GM23248 (cell line): ENCODE measurements at regions not wholly inside any gene's neighbourhood (a gene's known extent, or its start where the extent isn't known, plus 50 kb on each side); places are given as distances from the start of the nearest gene placed in this dataset.

Experiments
- DNase-seq: peaks from one replicate; pipeline ENCODE4 v3.0.0-alpha.2; 2015
- H2AFZ ChIP-seq: fragments of 200-600 bp; sonication (generic); 2 replicates; pipeline ENCODE4 v1.6.1; 2016; ENCODE audit warnings: antibody characterized with exemption
- H3F3A ChIP-seq: fragments of 200-600 bp; sonication (generic); 2 replicates; pipeline ENCODE4 v1.6.1; 2016; ENCODE audit warnings: mild to moderate bottlenecking, antibody characterized with exemption, mixed run types; ENCODE audit not compliant: insufficient read depth
- H3K27ac ChIP-seq: fragments of 200-600 bp; sonication (generic); 2 replicates; pipeline ENCODE4 v1.5.1; 2016; ENCODE audit warnings: mild to moderate bottlenecking
- H3K27me3 ChIP-seq: fragments of 200-600 bp; sonication (generic); replicated peaks from 2 replicates; pipeline ENCODE4 v1.6.1; 2016; ENCODE audit warnings: mild to moderate bottlenecking; ENCODE audit not compliant: insufficient read depth
- H3K36me3 ChIP-seq: fragments of 200-600 bp; sonication (generic); 2 replicates; pipeline ENCODE4 v1.6.1; 2016; ENCODE audit warnings: low read depth, mild to moderate bottlenecking
- H3K4me1 ChIP-seq: fragments of 200-600 bp; sonication (generic); 2 replicates; pipeline ENCODE4 v1.6.1; 2016; ENCODE audit warnings: mild to moderate bottlenecking; ENCODE audit not compliant: insufficient read depth
- H3K4me2 ChIP-seq: fragments of 200-600 bp; sonication (generic); one replicate; pipeline ENCODE4 v1.6.1; 2016; ENCODE audit warnings: mild to moderate bottlenecking; ENCODE audit not compliant: unreplicated experiment
- H3K4me3 ChIP-seq: fragments of 200-600 bp; sonication (generic); 2 replicates; pipeline ENCODE4 v1.5.1; 2016; ENCODE audit warnings: mild to moderate bottlenecking
- H3K79me2 ChIP-seq: fragments of 200-600 bp; sonication (generic); 2 replicates; pipeline ENCODE4 v1.6.1; 2016; ENCODE audit warnings: mild to moderate bottlenecking; ENCODE audit not compliant: insufficient read depth
- H3K9ac ChIP-seq: fragments of 200-600 bp; sonication (generic); 2 replicates; pipeline ENCODE4 v1.6.1; 2016; ENCODE audit warnings: mild to moderate bottlenecking
- H3K9me2 ChIP-seq: fragments of 200-600 bp; sonication (generic); 2 replicates; pipeline ENCODE4 v1.6.1; 2016; ENCODE audit warnings: mixed run types, mild to moderate bottlenecking, moderate library complexity; ENCODE audit not compliant: insufficient read depth
- H3K9me3 ChIP-seq: fragments of 200-600 bp; sonication (generic); one replicate; pipeline ENCODE4 v1.6.1; 2017; ENCODE audit warnings: low read depth
- H4K20me1 ChIP-seq: fragments of 200-600 bp; sonication (generic); 2 replicates; pipeline ENCODE4 v1.6.0; 2016; ENCODE audit not compliant: insufficient read depth
- EZH2 ChIP-seq: fragments of 200-600 bp; sonication (generic); IDR thresholded peaks from 2 replicates; pipeline ENCODE4 v1.6.1; 2018; ENCODE audit warnings: antibody characterized with exemption, mild to moderate bottlenecking; ENCODE audit not compliant: insufficient read depth, poor library complexity, severe bottlenecking
- EZH2phosphoT487 ChIP-seq: fragments of 200-600 bp; sonication (generic); IDR thresholded peaks from 2 replicates; pipeline ENCODE4 v1.6.1; 2018; ENCODE audit warnings: antibody characterized with exemption, moderate library complexity, mild to moderate bottlenecking, low read depth; ENCODE audit not compliant: insufficient read depth
- WGBS, 2 experiments: methylation state at CpG; one replicate each; pipeline ENCODE4 v1.1.6; 2015 to 2017; ENCODE audit warnings: low lambda C conversion rate in 2 of 2, low coverage in 1 of 2; ENCODE audit errors: missing lambda C conversion rate in 2 of 2; 5-methylcytosine and 5-hydroxymethylcytosine counted together
- in situ Hi-C: fragments of 300-500 bp; cut with MboI; formaldehyde crosslinking; loops from 2 replicates; pipeline ENCODE4 v1.15.0; 2020

DNA sequence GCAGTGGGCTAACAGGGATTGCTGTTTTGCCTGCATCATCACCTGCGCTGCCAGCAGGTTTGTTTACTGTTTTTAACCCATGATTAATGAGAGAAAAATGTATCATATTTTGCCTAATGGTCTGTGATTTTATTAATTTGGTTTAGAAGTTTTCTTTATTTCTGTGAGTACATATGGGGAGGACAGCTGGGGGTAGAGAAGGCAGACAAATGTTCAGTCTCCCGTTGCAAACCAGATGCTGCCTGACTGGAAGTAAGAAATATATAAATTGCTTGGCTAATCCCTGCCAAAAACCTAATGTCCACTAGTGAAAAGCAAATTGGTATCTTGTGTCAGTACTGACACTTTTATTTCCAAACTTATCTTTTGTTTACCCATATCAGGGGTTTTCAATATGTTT lies 1766.1 kb upstream of the C9orf72 start:
- Histone ChIP-seq H3K27ac (no peak overlapping the region), H3F3A (no peaks in the 10 kb centered on the region), H3K79me2 (no peaks in the 10 kb centered on the region), H3K4me1 (no peaks in the 10 kb centered on the region), H4K20me1 (no peaks in the 10 kb centered on the region), H2AFZ (no peak overlapping the region), H3K27me3 (no peaks in the 10 kb centered on the region), H3K36me3 (no peaks in the 10 kb centered on the region), H3K4me2 (no peak overlapping the region), H3K9me3 (no peaks in the 10 kb centered on the region), H3K9me2 (no peaks in the 10 kb centered on the region), H3K9ac (no peak overlapping the region), H3K4me3 (no peak overlapping the region)
- no peak for DNase-seq
- TF ChIP-seq EZH2phosphoT487 (no peak), EZH2 (no peak)
- WGBS, 2 experiments: 15 to 16% methylated on average over 2 of the region's 2 CpGs
- in situ Hi-C loops: no loop called here

DNA sequence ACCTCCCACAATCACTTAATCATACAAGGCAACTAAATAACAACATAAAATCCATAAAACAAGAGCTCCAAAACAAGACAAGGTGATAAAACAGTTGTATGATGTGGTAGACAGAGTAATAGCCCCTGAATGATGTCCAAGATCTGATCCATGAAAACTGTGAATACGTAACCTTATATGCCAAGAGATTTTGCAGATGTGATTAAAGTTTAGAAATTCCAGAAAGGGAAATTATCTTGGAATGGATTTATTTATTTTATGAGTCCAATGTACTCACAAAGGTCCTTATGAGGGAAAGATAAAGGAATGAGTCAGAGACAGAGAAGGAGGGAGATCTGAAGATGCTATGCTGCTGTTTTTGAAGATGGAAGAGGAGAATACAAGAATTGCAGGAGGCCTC lies 1775.7 kb upstream of the C9orf72 start:
- H3K36me3 ChIP-seq: no peaks in the 10 kb centered on the region
- no peak overlapping the region for H3K4me3 ChIP-seq
- H3K27ac ChIP-seq: no peak overlapping the region
- H3K9me3 ChIP-seq: peaks cover 6% of the 10 kb centered on the region
- no peak overlapping the region for H3K4me2 ChIP-seq
- H2AFZ ChIP-seq: no peak overlapping the region
- H4K20me1 ChIP-seq: no peaks in the 10 kb centered on the region
- H3K27me3 ChIP-seq: no peaks in the 10 kb centered on the region
- no peaks in the 10 kb centered on the region for H3F3A ChIP-seq
- no peak for DNase-seq
- WGBS, 2 experiments: 18 to 25% methylated on average over 1 of the region's 1 CpG
- TF ChIP-seq EZH2 (no peak), EZH2phosphoT487 (no peak)
- no peak overlapping the region for H3K9ac ChIP-seq
- no peaks in the 10 kb centered on the region for H3K9me2 ChIP-seq
- H3K4me1 ChIP-seq: no peaks in the 10 kb centered on the region
- in situ Hi-C loops: no loop called here
- H3K79me2 ChIP-seq: no peaks in the 10 kb centered on the region

DNA sequence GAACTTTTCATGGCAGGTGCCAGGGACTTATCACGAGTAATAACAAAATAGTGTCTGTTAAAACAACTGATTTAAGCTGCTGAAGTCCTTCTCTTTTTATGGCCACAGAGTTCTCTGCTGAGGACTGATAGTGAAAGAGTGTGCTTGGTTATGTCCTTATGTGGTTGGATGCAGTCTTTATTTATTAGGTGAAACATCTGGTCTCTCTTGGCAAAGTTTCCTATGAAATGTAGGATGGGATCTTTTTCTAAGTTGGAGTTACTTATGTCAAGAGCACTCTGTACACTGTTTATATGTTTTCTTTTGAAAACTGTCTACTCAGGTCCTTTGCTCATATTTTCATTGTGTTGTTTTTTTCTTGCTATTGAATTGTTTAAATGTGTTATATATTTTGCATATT lies 1816.1 kb upstream of the C9orf72 start:
- no peaks in the 10 kb centered on the region for H3K79me2 ChIP-seq
- H3K4me1 ChIP-seq: no peaks in the 10 kb centered on the region
- H3K27ac ChIP-seq: no peak overlapping the region
- no peaks in the 10 kb centered on the region for H3K9me2 ChIP-seq
- no peak overlapping the region for H2AFZ ChIP-seq
- no peaks in the 10 kb centered on the region for H3K27me3 ChIP-seq
- 0 to 7% methylated on average over 1 of the region's 1 CpG for WGBS, 2 experiments
- H3K9ac ChIP-seq: no peak overlapping the region
- no peaks in the 10 kb centered on the region for H4K20me1 ChIP-seq
- no peaks in the 10 kb centered on the region for H3F3A ChIP-seq
- TF ChIP-seq EZH2 (no peak), EZH2phosphoT487 (no peak)
- H3K36me3 ChIP-seq: no peaks in the 10 kb centered on the region
- H3K4me3 ChIP-seq: no peak overlapping the region
- DNase-seq: no peak
- no peaks in the 10 kb centered on the region for H3K9me3 ChIP-seq
- in situ Hi-C loops: no loop called here
- H3K4me2 ChIP-seq: no peak overlapping the region

DNA sequence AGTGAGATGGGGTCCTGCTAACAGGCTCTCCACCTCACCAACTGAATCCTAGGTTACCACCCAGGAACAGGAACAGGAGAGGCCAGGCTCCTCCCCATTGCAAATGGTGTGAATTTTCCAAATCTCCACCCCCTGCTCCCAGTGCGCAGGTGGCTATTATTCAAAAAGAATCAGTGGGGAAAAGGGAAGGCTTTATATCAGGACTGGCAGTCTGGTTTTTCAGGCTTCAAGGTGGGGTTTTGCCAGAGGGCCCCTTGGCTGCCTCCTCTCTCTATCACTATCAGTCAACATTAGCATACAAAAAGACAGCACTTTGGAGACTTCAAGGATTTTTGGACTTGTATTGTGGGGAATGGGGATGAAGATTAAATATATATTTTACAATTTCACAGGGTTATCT lies 1817.6 kb upstream of the C9orf72 start:
- WGBS, 2 experiments: 26 to 29% methylated on average over 1 of the region's 1 CpG
- H3K27ac ChIP-seq: no peak overlapping the region
- H3K9me3 ChIP-seq: no peaks in the 10 kb centered on the region
- no peak overlapping the region for H3K4me3 ChIP-seq
- H3F3A ChIP-seq: no peaks in the 10 kb centered on the region
- H2AFZ ChIP-seq: no peak overlapping the region
- no peaks in the 10 kb centered on the region for H3K27me3 ChIP-seq
- no peaks in the 10 kb centered on the region for H3K36me3 ChIP-seq
- in situ Hi-C loops: no loop called here
- no peaks in the 10 kb centered on the region for H3K9me2 ChIP-seq
- TF ChIP-seq EZH2phosphoT487: no peak
- no peak for TF ChIP-seq EZH2
- no peak overlapping the region for H3K9ac ChIP-seq
- H3K79me2 ChIP-seq: no peaks in the 10 kb centered on the region
- DNase-seq: no peak
- no peak overlapping the region for H3K4me2 ChIP-seq
- no peaks in the 10 kb centered on the region for H4K20me1 ChIP-seq
- no peaks in the 10 kb centered on the region for H3K4me1 ChIP-seq

DNA sequence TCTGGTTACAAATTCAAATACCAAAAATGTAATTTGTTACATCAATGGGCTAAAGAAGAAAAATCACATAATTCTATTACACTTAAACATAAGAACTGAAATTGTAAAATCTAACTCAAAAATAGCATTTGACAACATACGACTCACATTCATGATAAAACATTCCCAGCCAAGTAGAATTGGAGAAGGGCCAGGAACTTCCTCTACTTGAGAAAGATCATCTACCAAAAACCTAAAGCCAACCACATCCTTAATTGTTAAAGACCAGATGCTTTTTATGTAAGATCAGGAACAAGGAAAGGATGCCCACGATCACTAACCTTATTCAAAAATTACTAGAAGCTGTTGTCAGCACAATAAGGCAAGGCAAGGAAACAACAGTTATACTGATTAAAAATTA lies 1819.8 kb upstream of the C9orf72 start:
- Histone ChIP-seq H3K9me3 (no peaks in the 10 kb centered on the region), H3K27me3 (no peaks in the 10 kb centered on the region), H3K27ac (no peak overlapping the region), H3K9ac (no peak overlapping the region), H3K79me2 (no peaks in the 10 kb centered on the region), H2AFZ (no peak overlapping the region), H3K36me3 (no peaks in the 10 kb centered on the region), H3K4me3 (no peak overlapping the region), H3F3A (no peaks in the 10 kb centered on the region), H4K20me1 (no peaks in the 10 kb centered on the region), H3K4me1 (no peaks in the 10 kb centered on the region), H3K9me2 (no peaks in the 10 kb centered on the region), H3K4me2 (no peak overlapping the region)
- in situ Hi-C loops: no loop called here
- no peak for DNase-seq
- no peak for TF ChIP-seq EZH2phosphoT487
- TF ChIP-seq EZH2: no peak
- 7 to 15% methylated on average over 2 of the region's 2 CpGs for WGBS, 2 experiments
